Spleen (tissue), 7 donors: ENCODE measurements at regions not wholly inside any gene's neighbourhood (a gene's known extent, or its start where the extent isn't known, plus 50 kb on each side); places are given as distances from the start of the nearest gene placed in this dataset.

Source experiments
- POLR2AphosphoS5 ChIP-seq, 3 donors: sonication (generic); formaldehyde crosslinking; IDR thresholded peaks; one replicate each; pipeline ENCODE4 v1.5.1; 2017; ENCODE audit warnings: antibody characterized with exemption in 3 of 3
- TF ChIP-seq, protein P1 (sequence below), 11 experiments: fragments of 200-600 bp in 7 of 11; fragments of 450-650 bp in 4 of 11; sonication (generic) in 4 of 11; IDR thresholded peaks in 8 of 11; conservative IDR thresholded peaks in 3 of 11; 1 replicate in 7 of 11; 2 replicates in 4 of 11; pipeline versions ENCODE4 v1.4.0 to v1.8.0; 2016 to 2021; ENCODE audit warnings: antibody characterized with exemption in 11 of 11, inconsistent platforms in 4 of 11, mild to moderate bottlenecking in 1 of 11
- donor health status: DM: no; HTN: no; CAD: no; lungs with moderate emphysema.
- donor health status: DM: no; HTN: no; CAD: no.
- donor health status: DM: no; HTN: no; CAD: no.

DNA sequence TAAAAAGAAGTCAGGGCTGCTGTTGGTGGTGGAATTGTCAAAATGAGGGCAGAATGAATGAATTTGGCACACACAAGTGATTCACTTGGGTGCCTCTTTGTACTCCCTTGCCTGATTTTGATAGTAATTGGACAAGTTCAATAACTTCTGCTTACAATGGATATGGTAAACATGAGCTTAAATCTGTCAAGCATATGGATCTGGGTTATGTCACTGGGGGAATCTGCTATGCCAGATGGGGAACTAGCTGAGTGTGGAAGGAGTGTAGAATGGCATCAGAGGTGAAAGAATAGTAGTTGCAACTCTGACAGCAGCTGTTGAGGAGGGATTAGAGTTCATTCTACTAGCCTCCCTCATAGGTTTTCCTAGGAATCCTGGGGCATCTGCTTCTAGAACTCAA is 724.2 kb upstream of the CDH8 start:
- TF ChIP-seq, protein P1, sequence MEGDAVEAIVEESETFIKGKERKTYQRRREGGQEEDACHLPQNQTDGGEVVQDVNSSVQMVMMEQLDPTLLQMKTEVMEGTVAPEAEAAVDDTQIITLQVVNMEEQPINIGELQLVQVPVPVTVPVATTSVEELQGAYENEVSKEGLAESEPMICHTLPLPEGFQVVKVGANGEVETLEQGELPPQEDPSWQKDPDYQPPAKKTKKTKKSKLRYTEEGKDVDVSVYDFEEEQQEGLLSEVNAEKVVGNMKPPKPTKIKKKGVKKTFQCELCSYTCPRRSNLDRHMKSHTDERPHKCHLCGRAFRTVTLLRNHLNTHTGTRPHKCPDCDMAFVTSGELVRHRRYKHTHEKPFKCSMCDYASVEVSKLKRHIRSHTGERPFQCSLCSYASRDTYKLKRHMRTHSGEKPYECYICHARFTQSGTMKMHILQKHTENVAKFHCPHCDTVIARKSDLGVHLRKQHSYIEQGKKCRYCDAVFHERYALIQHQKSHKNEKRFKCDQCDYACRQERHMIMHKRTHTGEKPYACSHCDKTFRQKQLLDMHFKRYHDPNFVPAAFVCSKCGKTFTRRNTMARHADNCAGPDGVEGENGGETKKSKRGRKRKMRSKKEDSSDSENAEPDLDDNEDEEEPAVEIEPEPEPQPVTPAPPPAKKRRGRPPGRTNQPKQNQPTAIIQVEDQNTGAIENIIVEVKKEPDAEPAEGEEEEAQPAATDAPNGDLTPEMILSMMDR (IDR thresholded peaks at IDR 0.05 in 8 of 11, conservative IDR thresholded peaks at IDR 0.05 in 3 of 11), result no peak
- no peak for TF ChIP-seq POLR2AphosphoS5 (IDR thresholded peaks at IDR 0.05)
